GM23338 (cell line): ENCODE measurements at regions not wholly inside any gene's neighbourhood (a gene's known extent, or its start where the extent isn't known, plus 50 kb on each side); places are given as distances from the start of the nearest gene placed in this dataset.

Source experiments
- ATAC-seq: fragments of 200-7000 bp; cut with Tn5 transposase; 3 replicates; pipeline ENCODE4 v1.9.1; 2020
- DNase-seq: peaks from one replicate; pipeline ENCODE4 v3.0.0-alpha.2; 2015; ENCODE audit warnings: low spot score
- H2AFZ ChIP-seq: fragments of 200-600 bp; sonication (generic); 2 replicates; pipeline ENCODE4 v1.8.0; 2016; ENCODE audit warnings: antibody characterized with exemption, mild to moderate bottlenecking, moderate library complexity
- H3F3A ChIP-seq: fragments of 200-600 bp; sonication (generic); replicated peaks from 2 replicates; pipeline ENCODE4 v1.8.0; 2017; ENCODE audit warnings: antibody characterized with exemption, mixed run types, low read depth
- H3K27ac ChIP-seq: fragments of 200-600 bp; sonication (generic); 2 replicates; pipeline ENCODE4 v1.6.1; 2016; ENCODE audit warnings: low read depth
- H3K27me3 ChIP-seq: fragments of 200-600 bp; sonication (generic); 2 replicates; pipeline ENCODE4 v1.8.0; 2016; ENCODE audit warnings: mild to moderate bottlenecking, mixed run types, moderate library complexity; ENCODE audit not compliant: insufficient read depth
- H3K36me3 ChIP-seq: fragments of 200-600 bp; sonication (generic); 2 replicates; pipeline ENCODE4 v1.8.0; 2016; ENCODE audit warnings: mild to moderate bottlenecking; ENCODE audit not compliant: insufficient read depth
- H3K4me1 ChIP-seq: fragments of 200-600 bp; sonication (generic); 2 replicates; pipeline ENCODE4 v1.8.0; 2016; ENCODE audit warnings: mild to moderate bottlenecking, moderate library complexity; ENCODE audit not compliant: insufficient read depth
- H3K4me2 ChIP-seq: fragments of 200-600 bp; sonication (generic); 2 replicates; pipeline ENCODE4 v1.7.1; 2017; ENCODE audit warnings: mixed run types
- H3K4me3 ChIP-seq: fragments of 200-600 bp; sonication (generic); 2 replicates; pipeline ENCODE4 v1.6.1; 2016; ENCODE audit warnings: mixed run types
- H3K79me2 ChIP-seq: fragments of 200-600 bp; sonication (generic); replicated peaks from 2 replicates; pipeline ENCODE4 v1.8.0; 2017; ENCODE audit warnings: mild to moderate bottlenecking; ENCODE audit not compliant: insufficient read depth
- H3K9me2 ChIP-seq: fragments of 200-600 bp; sonication (generic); 2 replicates; pipeline ENCODE4 v1.8.0; 2017; ENCODE audit not compliant: insufficient read depth
- H4K20me1 ChIP-seq: fragments of 200-600 bp; sonication (generic); replicated peaks from 2 replicates; pipeline ENCODE4 v1.8.0; 2017; ENCODE audit warnings: mild to moderate bottlenecking; ENCODE audit not compliant: insufficient read depth
- H3K27ac Mint-ChIP-seq: 2 replicates; pipeline ENCODE4 v1.8.0; 2020; ENCODE audit warnings: inconsistent platforms, mild to moderate bottlenecking, moderate library complexity, mixed read lengths
- H3K27me3 Mint-ChIP-seq: 3 replicates; pipeline ENCODE4 v1.8.0; 2022; ENCODE audit warnings: low read depth, mild to moderate bottlenecking, moderate library complexity, mixed read lengths, inconsistent platforms; ENCODE audit not compliant: insufficient read depth, poor library complexity
- H3K36me3 Mint-ChIP-seq: 3 replicates; pipeline ENCODE4 v1.8.0; 2021; ENCODE audit warnings: low read depth, mild to moderate bottlenecking, inconsistent platforms, moderate library complexity, mixed read lengths
- H3K4me1 Mint-ChIP-seq: 3 replicates; pipeline ENCODE4 v1.8.0; 2020; ENCODE audit warnings: mild to moderate bottlenecking, inconsistent platforms, mixed read lengths
- H3K4me3 Mint-ChIP-seq: 3 replicates; pipeline ENCODE4 v1.8.0; 2021; ENCODE audit warnings: moderate library complexity, mild to moderate bottlenecking, inconsistent platforms, mixed read lengths
- H3K9me3 Mint-ChIP-seq: 3 replicates; pipeline ENCODE4 v1.8.0; 2020; ENCODE audit warnings: moderate library complexity, mild to moderate bottlenecking, inconsistent platforms, mixed read lengths
- CREB1 ChIP-seq: fragments of 250-450 bp; sonication (Bioruptor Pico); IDR thresholded peaks from 2 replicates; pipeline ENCODE4 v1.5.0; 2020; ENCODE audit warnings: low read depth, mild to moderate bottlenecking, moderate library complexity
- CTCF ChIP-seq, 2 experiments: fragments of 200-600 bp in 1 of 2; sonication (generic) in 1 of 2; conservative IDR thresholded peaks; 2 replicates each; pipeline versions ENCODE4 v1.5.1 to v1.6.1; 2016 to 2017; ENCODE audit warnings: antibody characterized with exemption in 2 of 2, low read depth in 2 of 2, mild to moderate bottlenecking in 2 of 2, moderate library complexity in 1 of 2
- ETS1 ChIP-seq: IDR thresholded peaks from 2 replicates; pipeline ENCODE4 v1.6.1; 2016; ENCODE audit warnings: antibody characterized with exemption
- EZH2 ChIP-seq: fragments of 200-600 bp; sonication (generic); IDR thresholded peaks from one replicate; pipeline ENCODE4 v1.8.0; 2017; ENCODE audit warnings: antibody characterized with exemption, mild to moderate bottlenecking, low read depth; ENCODE audit not compliant: unreplicated experiment
- EZH2phosphoT487 ChIP-seq: fragments of 200-600 bp; sonication (generic); IDR thresholded peaks from one replicate; pipeline ENCODE4 v1.8.1; 2018; ENCODE audit warnings: antibody characterized with exemption; ENCODE audit not compliant: unreplicated experiment
- JUNB ChIP-seq: IDR thresholded peaks from one replicate; pipeline ENCODE4 v1.6.1; 2016; ENCODE audit warnings: antibody characterized with exemption; ENCODE audit not compliant: unreplicated experiment
- NANOG ChIP-seq: IDR thresholded peaks from 2 replicates; pipeline ENCODE4 v1.6.1; 2016; ENCODE audit warnings: antibody characterized with exemption, borderline replicate concordance
- POLR2AphosphoS5 ChIP-seq: IDR thresholded peaks from 2 replicates; pipeline ENCODE4 v1.6.1; 2016; ENCODE audit warnings: antibody characterized with exemption, low read depth
- REST ChIP-seq: IDR thresholded peaks from one replicate; pipeline ENCODE4 v1.6.1; 2018; ENCODE audit warnings: antibody characterized with exemption; ENCODE audit not compliant: unreplicated experiment
- STAT1 ChIP-seq: IDR thresholded peaks from one replicate; pipeline ENCODE4 v1.6.1; 2016; ENCODE audit warnings: antibody characterized with exemption; ENCODE audit not compliant: unreplicated experiment
- ZNF114 ChIP-seq: fragments of 250-450 bp; sonication (Bioruptor Pico); IDR thresholded peaks from 2 replicates; pipeline ENCODE4 v1.5.0; 2020; ENCODE audit warnings: mild to moderate bottlenecking, moderate library complexity
- ZNF331 ChIP-seq: fragments of 250-450 bp; sonication (Bioruptor Pico); IDR thresholded peaks from 2 replicates; pipeline ENCODE4 v1.5.0; 2020; ENCODE audit warnings: low read depth, mild to moderate bottlenecking, moderate library complexity

GRCh38 chr1:95437781-95438180, 203.8 kb downstream of the RWDD3 start:
- TF ChIP-seq POLR2AphosphoS5 (no peak), ZNF114 (no peak), JUNB (no peak), CREB1 (no peak), NANOG (no peak), ZNF331 (no peak), REST (no peak), EZH2 (no peak), ETS1 (no peak), STAT1 (no peak)
- Mint-ChIP-seq H3K36me3 (no peaks in the 10 kb centered on the region), H3K9me3 (no peaks in the 10 kb centered on the region), H3K27ac (no peak overlapping the region; the same call in none of the 2 replicates), H3K4me3 (no peak overlapping the region), H3K27me3 (peaks cover 1% of the 10 kb centered on the region), H3K4me1 (peaks cover 22% of the 10 kb centered on the region)
- H3K36me3 ChIP-seq: no peaks in the 10 kb centered on the region
- no peak for DNase-seq
- H3K9me2 ChIP-seq: no peaks in the 10 kb centered on the region
- H3K79me2 ChIP-seq: no peaks in the 10 kb centered on the region
- ATAC-seq: peak; percentile 35; the same call in 2 of the 3 replicates
- no peaks in the 10 kb centered on the region for H4K20me1 ChIP-seq
- H3F3A ChIP-seq: no peaks in the 10 kb centered on the region
- H2AFZ ChIP-seq: peak overlapping the region; percentile 23; the same call in 1 of the 2 replicates
- peak overlapping the region; percentile 34; the same call in 1 of the 2 replicates for H3K4me2 ChIP-seq
- no peak overlapping the region for H3K4me3 ChIP-seq
- no peaks in the 10 kb centered on the region for H3K27me3 ChIP-seq
- 0 out of 2 replicates have a peak overlapping the region, but pooled peaks have one; percentile 45 for H3K27ac ChIP-seq
- peaks cover 25% of the 10 kb centered on the region for H3K4me1 ChIP-seq

GRCh38 chr1:95438218-95438948, 204.4 kb downstream of the RWDD3 start:
- H3K4me1 Mint-ChIP-seq: peaks cover 22% of the 10 kb centered on the region
- DNase-seq (peak; percentile 38), ATAC-seq (peak; percentile 84)
- H3K27me3 Mint-ChIP-seq: peaks cover 1% of the 10 kb centered on the region
- no peak overlapping the region for H3K4me3 ChIP-seq
- H3K4me1 ChIP-seq: peaks cover 25% of the 10 kb centered on the region
- H3K36me3 Mint-ChIP-seq: no peaks in the 10 kb centered on the region
- no peaks in the 10 kb centered on the region for H3F3A ChIP-seq
- H3K79me2 ChIP-seq: no peaks in the 10 kb centered on the region
- H3K9me2 ChIP-seq: no peaks in the 10 kb centered on the region
- no peaks in the 10 kb centered on the region for H3K9me3 Mint-ChIP-seq
- peak overlapping the region; percentile 23; the same call in 1 of the 2 replicates for H2AFZ ChIP-seq
- H3K36me3 ChIP-seq: no peaks in the 10 kb centered on the region
- peak overlapping the region; percentile 38; the same call in 1 of the 2 replicates for H3K27ac Mint-ChIP-seq
- H3K4me2 ChIP-seq: peak overlapping the region; percentile 34; the same call in 1 of the 2 replicates
- H3K27me3 ChIP-seq: no peaks in the 10 kb centered on the region
- H4K20me1 ChIP-seq: no peaks in the 10 kb centered on the region
- no peak overlapping the region for H3K27ac ChIP-seq
- no peak overlapping the region for H3K4me3 Mint-ChIP-seq
- TF ChIP-seq ETS1 (no peak), POLR2AphosphoS5 (no peak), REST (no peak), NANOG (no peak), EZH2phosphoT487 (no peak), CTCF (conservative IDR thresholded peaks at IDR 0.05; ENCODE audit: low read depth in 2 of 2) (no peak), JUNB (no peak), CREB1 (no peak), ZNF114 (no peak)
